HFFc6 (cell line): ENCODE measurements at regions not wholly inside any gene's neighbourhood (a gene's known extent, or its start where the extent isn't known, plus 50 kb on each side); places are given as distances from the start of the nearest gene placed in this dataset.

ENCODE experiments used
- DNase-seq: peaks from one replicate; pipeline ENCODE4 v3.0.0-alpha.2; 2018
- H3K27ac Mint-ChIP-seq: 2 replicates; pipeline ENCODE4 v1.8.0; 2020; ENCODE audit warnings: mild to moderate bottlenecking, mixed read lengths
- H3K27me3 Mint-ChIP-seq: 2 replicates; pipeline ENCODE4 v1.8.0; 2021; ENCODE audit warnings: mild to moderate bottlenecking, moderate library complexity, mixed read lengths; ENCODE audit not compliant: insufficient read depth
- H3K36me3 Mint-ChIP-seq: 2 replicates; pipeline ENCODE4 v1.8.0; 2021; ENCODE audit warnings: low read depth, mixed read lengths
- H3K4me1 Mint-ChIP-seq: 2 replicates; pipeline ENCODE4 v1.8.0; 2020; ENCODE audit warnings: low read depth, mixed read lengths
- H3K4me3 Mint-ChIP-seq: 2 replicates; pipeline ENCODE4 v1.8.0; 2020; ENCODE audit warnings: mild to moderate bottlenecking, moderate library complexity, mixed read lengths
- H3K9me3 Mint-ChIP-seq: 2 replicates; pipeline ENCODE4 v1.8.0; 2020; ENCODE audit warnings: mild to moderate bottlenecking, mixed read lengths
- CTCF ChIP-seq: fragments of 200-600 bp; sonication (generic); IDR thresholded peaks from 2 replicates; pipeline ENCODE4 v1.5.0; 2021; ENCODE audit warnings: antibody characterized with exemption, mild to moderate bottlenecking

DNA sequence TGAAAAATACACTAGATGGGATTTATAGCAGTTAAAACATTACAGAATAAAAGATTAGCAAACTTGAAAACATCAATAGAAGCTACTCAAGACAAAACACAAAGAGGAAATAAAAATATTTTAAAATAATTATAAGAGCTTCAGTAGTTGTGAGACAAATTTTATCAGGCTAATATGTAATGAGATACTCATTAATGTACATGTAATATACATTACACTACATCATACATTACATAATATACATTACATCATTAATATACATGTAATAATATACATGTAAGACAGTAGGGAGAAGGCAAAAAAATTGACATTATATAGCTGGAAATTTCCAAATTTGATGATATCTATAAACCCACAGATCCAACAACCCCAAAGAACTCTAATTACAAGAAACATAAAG lies 249.4 kb upstream of the HMGA2 start:
- H3K4me1 Mint-ChIP-seq, result peaks cover under 1% of the 10 kb centered on the region
- H3K4me3 Mint-ChIP-seq, result no peak overlapping the region
- no peak overlapping the region for H3K27ac Mint-ChIP-seq
- no peak for TF ChIP-seq CTCF
- DNase-seq, result no peak
- peaks cover 23% of the 10 kb centered on the region for H3K9me3 Mint-ChIP-seq
- H3K27me3 Mint-ChIP-seq, result no peaks in the 10 kb centered on the region
- peaks cover 43% of the 10 kb centered on the region for H3K36me3 Mint-ChIP-seq

DNA sequence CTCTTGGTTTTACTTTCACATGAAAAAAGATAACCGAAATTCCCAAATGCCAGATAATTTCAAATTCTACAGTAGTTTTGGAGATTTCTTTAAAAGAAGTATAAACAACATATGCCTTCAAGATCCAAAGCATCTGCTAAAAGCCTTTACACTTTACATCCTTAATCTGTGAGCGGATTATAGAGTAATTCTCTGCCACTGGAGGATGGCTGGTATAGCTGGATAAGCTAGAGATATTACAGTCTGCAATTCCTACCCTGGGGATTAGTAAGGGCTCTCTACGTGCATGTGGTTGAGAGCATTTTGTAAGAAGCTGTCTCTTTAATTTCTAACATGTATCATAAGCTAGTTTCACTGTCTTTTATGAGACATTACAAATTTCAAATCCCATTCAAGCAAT lies 240.3 kb upstream of the HMGA2 start:
- H3K4me3 Mint-ChIP-seq, result no peak overlapping the region

DNA sequence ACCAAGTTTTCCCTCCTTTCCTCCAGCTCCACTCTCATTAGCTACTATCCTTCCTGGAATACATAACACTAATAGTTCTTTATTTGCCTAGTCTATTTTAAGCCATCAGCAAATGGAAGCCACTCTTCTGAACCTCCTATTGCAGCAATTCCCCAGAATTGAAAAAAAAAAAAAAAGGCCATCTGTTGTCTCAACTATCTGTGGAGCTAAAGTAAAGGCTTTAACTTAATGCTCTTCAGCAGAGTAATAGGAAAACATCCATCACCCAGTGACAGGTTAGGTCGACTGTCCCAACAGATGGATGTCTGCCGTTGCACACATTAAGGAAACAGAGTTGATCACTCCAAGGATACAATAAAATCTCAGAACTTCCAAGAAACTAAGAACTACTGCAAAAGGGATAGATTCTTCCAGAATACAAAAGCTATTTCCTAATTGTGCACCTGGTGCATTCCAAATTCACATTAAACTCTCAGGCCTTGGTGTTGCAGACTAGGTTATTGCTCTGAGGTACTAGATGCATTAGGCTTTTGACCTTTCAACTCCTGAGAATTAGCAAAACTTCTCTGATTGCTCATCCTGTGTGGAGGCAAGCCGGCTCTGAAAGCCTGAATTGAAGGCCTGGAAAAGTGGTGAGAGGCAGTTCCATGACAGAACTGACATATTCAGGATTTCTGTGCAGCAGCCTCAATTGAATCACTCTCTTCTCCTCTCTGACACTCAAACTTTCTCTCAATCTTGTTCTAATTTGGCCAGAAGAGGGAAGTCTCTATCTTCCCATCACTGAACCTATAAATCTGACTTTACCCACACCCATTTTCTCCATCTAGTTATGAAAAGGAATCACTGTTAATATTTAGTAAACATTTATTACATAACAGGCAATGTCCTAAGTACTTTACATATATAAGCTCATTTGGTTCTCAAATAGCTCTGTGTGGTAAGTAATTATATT lies 238.4 kb upstream of the HMGA2 start:
- Mint-ChIP-seq H3K27ac (no peak overlapping the region), H3K36me3 (no peaks in the 10 kb centered on the region; the same call in 1 of the 2 replicates), H3K4me3 (no peak overlapping the region), H3K27me3 (no peaks in the 10 kb centered on the region), H3K4me1 (peaks cover 12% of the 10 kb centered on the region), H3K9me3 (no peaks in the 10 kb centered on the region)
- no peak for DNase-seq
- no peak for TF ChIP-seq CTCF

More for the DNA sequence above, 240.3 kb upstream of the HMGA2 start:
- Mint-ChIP-seq H3K27me3 (no peaks in the 10 kb centered on the region), H3K9me3 (no peaks in the 10 kb centered on the region), H3K27ac (no peak overlapping the region), H3K36me3 (peaks cover 14% of the 10 kb centered on the region), H3K4me1 (peaks cover 12% of the 10 kb centered on the region)
- no peak for DNase-seq
- TF ChIP-seq CTCF, result no peak

DNA sequence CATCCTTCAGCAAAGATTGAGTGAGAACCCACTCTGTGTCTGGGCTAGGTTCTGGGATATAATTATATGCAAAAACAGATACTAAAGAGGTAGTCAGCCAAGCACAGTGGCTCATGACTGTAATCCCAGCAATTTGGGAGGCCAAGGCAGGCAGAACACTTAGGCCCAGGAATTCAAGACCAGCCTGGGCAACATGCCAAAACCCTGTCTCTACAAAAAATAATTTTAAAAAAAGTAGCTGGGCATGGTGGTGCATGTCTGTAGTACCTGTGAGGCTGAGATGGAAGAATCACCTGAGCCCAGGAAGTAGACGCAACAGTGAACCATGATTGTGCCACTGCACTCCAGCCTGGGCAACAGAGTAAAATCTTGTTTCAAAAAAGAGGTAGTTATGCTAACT lies 237.5 kb upstream of the HMGA2 start:
- H3K27ac Mint-ChIP-seq, result no peak overlapping the region
- no peaks in the 10 kb centered on the region; the same call in 1 of the 2 replicates for H3K36me3 Mint-ChIP-seq
- no peak overlapping the region for H3K4me3 Mint-ChIP-seq
- no peak for TF ChIP-seq CTCF
- peak; percentile 15 for DNase-seq
- H3K4me1 Mint-ChIP-seq, result peaks cover 15% of the 10 kb centered on the region
- H3K9me3 Mint-ChIP-seq, result no peaks in the 10 kb centered on the region
- no peaks in the 10 kb centered on the region for H3K27me3 Mint-ChIP-seq

DNA sequence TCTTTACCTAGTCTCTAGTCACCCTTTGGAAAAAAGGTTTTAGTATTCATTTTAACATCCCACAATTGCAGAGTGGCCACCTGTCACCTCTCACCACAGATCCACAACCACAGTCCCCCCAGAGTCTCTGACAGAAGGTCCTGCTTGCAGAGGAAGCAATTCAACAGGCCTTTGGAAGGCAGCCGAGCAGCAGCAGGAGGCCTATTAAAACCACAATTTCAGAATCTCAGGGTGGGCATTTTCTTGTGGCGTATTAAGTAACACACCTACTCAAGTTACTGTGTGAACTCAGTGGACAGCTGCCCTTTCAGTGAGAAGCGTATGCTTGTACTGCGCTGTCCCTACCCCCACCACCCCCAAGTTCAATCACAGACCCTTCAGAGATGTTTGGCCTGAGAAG lies 234.0 kb upstream of the HMGA2 start:
- Mint-ChIP-seq H3K4me1 (peaks cover 51% of the 10 kb centered on the region), H3K4me3 (no peak overlapping the region), H3K27ac (no peak overlapping the region), H3K9me3 (no peaks in the 10 kb centered on the region), H3K27me3 (no peaks in the 10 kb centered on the region; the same call in 1 of the 2 replicates), H3K36me3 (no peaks in the 10 kb centered on the region; the same call in 1 of the 2 replicates)
- TF ChIP-seq CTCF, result no peak
- no peak for DNase-seq
